Tibial nerve (tissue), 4 donors: ENCODE measurements at regions not wholly inside any gene's neighbourhood (a gene's known extent, or its start where the extent isn't known, plus 50 kb on each side); places are given as distances from the start of the nearest gene placed in this dataset.

ENCODE experiments used
- DNase-seq, 2 donors: peaks; one replicate each; pipeline ENCODE4 v3.0.0-alpha.2; 2019; ENCODE audit warnings: low spot score in 2 of 2
- H3K27ac ChIP-seq, 4 donors: fragments of 200-600 bp; sonication (generic) in 3 of 4; one replicate each; pipeline ENCODE4 v1.5.1; 2017 to 2019; ENCODE audit warnings: mild to moderate bottlenecking in 1 of 4
- H3K27me3 ChIP-seq, 2 donors: fragments of 200-600 bp; sonication (generic) in 1 of 2; one replicate each; pipeline versions ENCODE4 v1.5.1 to v1.6.0; 2017 to 2019
- H3K36me3 ChIP-seq, 3 donors: fragments of 200-600 bp; sonication (generic); one replicate each; pipeline ENCODE4 v1.5.1; 2018 to 2019
- H3K4me1 ChIP-seq, 4 donors: fragments of 200-600 bp; sonication (generic) in 3 of 4; one replicate each; pipeline ENCODE4 v1.5.1; 2017 to 2019
- H3K4me3 ChIP-seq, 4 donors: fragments of 200-600 bp; sonication (generic) in 3 of 4; one replicate each; pipeline ENCODE4 v1.5.1; 2017 to 2019; ENCODE audit warnings: mild to moderate bottlenecking in 1 of 4, moderate library complexity in 1 of 4
- H3K9me3 ChIP-seq, 4 donors: fragments of 200-600 bp; sonication (generic) in 3 of 4; one replicate each; pipeline ENCODE4 v1.5.1; 2017 to 2019
- EP300 ChIP-seq, 2 donors: sonication (generic); formaldehyde crosslinking; IDR thresholded peaks; one replicate each; pipeline ENCODE4 v1.6.1; 2017; ENCODE audit warnings: antibody characterized with exemption in 2 of 2, mild to moderate bottlenecking in 1 of 2
- POLR2A ChIP-seq, 2 donors: fragments of 450-650 bp; IDR thresholded peaks; one replicate each; pipeline ENCODE4 v1.6.1; 2017; ENCODE audit warnings: antibody characterized with exemption in 2 of 2, mild to moderate bottlenecking in 2 of 2, moderate library complexity in 2 of 2
- whole genome bisulfite sequencing, 2 donors: methylation state at CpG; one replicate each; pipeline ENCODE4 v1.1.5; 2018; 5-methylcytosine and 5-hydroxymethylcytosine counted together
- TF ChIP-seq, protein P1 (sequence below), 5 experiments: fragments of 200-600 bp in 3 of 5; fragments of 450-650 bp in 2 of 5; sonication (generic) in 3 of 5; IDR thresholded peaks; one replicate each; pipeline ENCODE4 v1.5.1; 2016 to 2019; ENCODE audit warnings: antibody characterized with exemption in 5 of 5, mild to moderate bottlenecking in 3 of 5, moderate library complexity in 2 of 5

GRCh38 chr2:240353086-240353798, 82.2 kb upstream of the GPC1 start:
- TF ChIP-seq POLR2A (IDR thresholded peaks at IDR 0.05) (no peak), EP300 (IDR thresholded peaks at IDR 0.05) (no peak)
- TF ChIP-seq, protein P1, sequence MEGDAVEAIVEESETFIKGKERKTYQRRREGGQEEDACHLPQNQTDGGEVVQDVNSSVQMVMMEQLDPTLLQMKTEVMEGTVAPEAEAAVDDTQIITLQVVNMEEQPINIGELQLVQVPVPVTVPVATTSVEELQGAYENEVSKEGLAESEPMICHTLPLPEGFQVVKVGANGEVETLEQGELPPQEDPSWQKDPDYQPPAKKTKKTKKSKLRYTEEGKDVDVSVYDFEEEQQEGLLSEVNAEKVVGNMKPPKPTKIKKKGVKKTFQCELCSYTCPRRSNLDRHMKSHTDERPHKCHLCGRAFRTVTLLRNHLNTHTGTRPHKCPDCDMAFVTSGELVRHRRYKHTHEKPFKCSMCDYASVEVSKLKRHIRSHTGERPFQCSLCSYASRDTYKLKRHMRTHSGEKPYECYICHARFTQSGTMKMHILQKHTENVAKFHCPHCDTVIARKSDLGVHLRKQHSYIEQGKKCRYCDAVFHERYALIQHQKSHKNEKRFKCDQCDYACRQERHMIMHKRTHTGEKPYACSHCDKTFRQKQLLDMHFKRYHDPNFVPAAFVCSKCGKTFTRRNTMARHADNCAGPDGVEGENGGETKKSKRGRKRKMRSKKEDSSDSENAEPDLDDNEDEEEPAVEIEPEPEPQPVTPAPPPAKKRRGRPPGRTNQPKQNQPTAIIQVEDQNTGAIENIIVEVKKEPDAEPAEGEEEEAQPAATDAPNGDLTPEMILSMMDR (IDR thresholded peaks at IDR 0.05) = no peak
- no peak for DNase-seq
- WGBS, 2 donors = 93% methylated on average over 11 to 15 of the region's 18 CpGs
- H3K27ac ChIP-seq = no peak overlapping the region
- H3K9me3 ChIP-seq = no peaks in the 10 kb centered on the region
- no peak overlapping the region for H3K4me3 ChIP-seq
- H3K4me1 ChIP-seq = peaks cover 0 to 7% (median 0%) of the 10 kb centered on the region in 4 donors
- no peaks in the 10 kb centered on the region for H3K36me3 ChIP-seq
- no peaks in the 10 kb centered on the region for H3K27me3 ChIP-seq

DNA sequence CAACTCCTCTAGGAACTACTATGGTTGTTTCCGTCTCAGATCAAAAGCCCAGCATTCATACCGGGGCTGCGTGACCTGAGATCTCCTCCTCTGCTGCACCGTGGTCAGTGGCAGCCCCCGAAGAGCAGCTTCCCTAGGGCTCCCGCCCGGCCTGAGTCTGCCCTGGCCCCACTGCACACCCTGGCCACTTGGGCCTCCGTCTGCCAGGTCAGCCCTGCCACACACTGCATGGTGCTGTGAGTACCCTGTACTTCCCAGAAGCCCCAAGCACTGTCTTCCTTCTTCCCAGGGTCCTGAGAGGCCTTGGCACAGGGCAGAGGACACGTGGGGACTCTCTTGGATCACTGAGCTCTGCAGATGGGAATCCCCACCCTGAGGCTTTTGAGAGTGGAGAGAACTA, 81.5 kb upstream of the GPC1 start:
- 79 to 83% methylated on average over 7 to 9 of the region's 9 CpGs for WGBS, 2 donors
- Histone ChIP-seq H3K9me3 (no peaks in the 10 kb centered on the region), H3K4me3 (no peak overlapping the region), H3K27ac (no peak overlapping the region), H3K4me1 (peaks cover 0 to 7% (median 0%) of the 10 kb centered on the region in 4 donors), H3K27me3 (no peaks in the 10 kb centered on the region), H3K36me3 (no peaks in the 10 kb centered on the region)
- TF ChIP-seq POLR2A (IDR thresholded peaks at IDR 0.05) (no peak), EP300 (IDR thresholded peaks at IDR 0.05) (no peak)
- TF ChIP-seq, protein P1 (IDR thresholded peaks at IDR 0.05) = no peak
- DNase-seq = no peak

DNA sequence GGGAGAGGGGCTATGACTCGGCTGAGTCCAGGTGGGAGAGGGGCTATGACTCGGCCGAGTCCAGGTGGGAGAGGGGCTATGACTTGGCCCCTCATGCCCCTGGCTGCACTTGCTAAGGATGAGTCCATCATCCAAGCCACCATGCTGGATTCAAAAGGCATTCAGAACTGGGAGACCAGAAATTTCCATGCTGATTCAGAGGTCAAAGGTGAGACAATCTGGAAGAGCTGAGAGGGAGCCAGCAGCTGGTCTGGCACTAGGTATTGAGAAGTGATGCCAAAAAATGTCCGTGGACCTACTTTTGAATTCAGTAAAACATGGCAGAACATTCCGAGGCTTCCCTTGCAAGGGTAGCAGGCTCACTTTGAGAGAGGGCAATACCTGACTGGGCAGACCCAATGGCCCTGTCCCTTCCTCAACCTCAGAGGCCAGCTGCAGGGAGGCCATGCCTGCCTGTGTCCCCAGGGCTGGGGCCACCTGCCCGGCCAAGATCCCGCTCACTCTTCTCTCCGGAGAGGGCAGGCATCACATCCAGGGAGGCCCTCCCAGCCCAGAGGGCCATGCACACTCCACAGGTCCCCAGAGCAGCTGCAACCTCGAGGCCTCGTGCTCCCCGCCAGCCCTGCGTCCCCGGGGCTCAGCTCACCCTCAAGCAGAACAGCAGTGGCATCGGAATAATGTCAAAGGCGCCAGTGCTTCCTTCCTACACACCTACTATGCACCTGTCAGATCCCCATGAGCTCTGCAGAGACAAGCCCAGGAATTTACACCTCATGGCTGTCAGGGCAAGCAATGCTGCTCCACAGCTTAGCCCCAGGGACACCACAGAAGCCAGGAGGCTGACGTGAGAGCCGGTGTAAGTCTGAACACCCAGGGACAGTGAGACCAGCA, 80.2 kb upstream of the GPC1 start:
- H3K27ac ChIP-seq = no peak overlapping the region
- H3K4me3 ChIP-seq = no peak overlapping the region
- no peaks in the 10 kb centered on the region for H3K36me3 ChIP-seq
- 73 to 86% methylated on average over 15 to 16 of the region's 17 CpGs for WGBS, 2 donors
- no peaks in the 10 kb centered on the region for H3K27me3 ChIP-seq
- H3K4me1 ChIP-seq = peaks cover 0 to 7% (median 0%) of the 10 kb centered on the region in 4 donors
- DNase-seq = no peak
- TF ChIP-seq POLR2A (IDR thresholded peaks at IDR 0.05) (no peak), EP300 (IDR thresholded peaks at IDR 0.05) (no peak)
- TF ChIP-seq, protein P1 (IDR thresholded peaks at IDR 0.05) = no peak
- peaks cover 0 to 9% (median 2%) of the 10 kb centered on the region in 4 donors for H3K9me3 ChIP-seq

- WGBS, 2 donors = 86 to 90% methylated on average over 16 to 17 of the region's 17 CpGs
- no peak overlapping the region for H3K4me3 ChIP-seq
- no peak for DNase-seq
- peaks cover 0 to 16% (median 6%) of the 10 kb centered on the region in 4 donors for H3K9me3 ChIP-seq
- H3K36me3 ChIP-seq = no peaks in the 10 kb centered on the region
- H3K27me3 ChIP-seq = no peaks in the 10 kb centered on the region
- peaks cover 0 to 7% (median 0%) of the 10 kb centered on the region in 4 donors for H3K4me1 ChIP-seq
- H3K27ac ChIP-seq = no peak overlapping the region
- TF ChIP-seq, protein P1 (IDR thresholded peaks at IDR 0.05) = no peak
- TF ChIP-seq EP300 (IDR thresholded peaks at IDR 0.05) (no peak), POLR2A (IDR thresholded peaks at IDR 0.05) (no peak)
Observed at GRCh38 chr2:240355962-240356361, 79.5 kb upstream of the GPC1 start.
